ENCODE measurements at regions not wholly inside any gene's neighbourhood (a gene's known extent, or its start where the extent isn't known, plus 50 kb on each side); places are given as distances from the start of the nearest gene placed in this dataset.

DNA sequence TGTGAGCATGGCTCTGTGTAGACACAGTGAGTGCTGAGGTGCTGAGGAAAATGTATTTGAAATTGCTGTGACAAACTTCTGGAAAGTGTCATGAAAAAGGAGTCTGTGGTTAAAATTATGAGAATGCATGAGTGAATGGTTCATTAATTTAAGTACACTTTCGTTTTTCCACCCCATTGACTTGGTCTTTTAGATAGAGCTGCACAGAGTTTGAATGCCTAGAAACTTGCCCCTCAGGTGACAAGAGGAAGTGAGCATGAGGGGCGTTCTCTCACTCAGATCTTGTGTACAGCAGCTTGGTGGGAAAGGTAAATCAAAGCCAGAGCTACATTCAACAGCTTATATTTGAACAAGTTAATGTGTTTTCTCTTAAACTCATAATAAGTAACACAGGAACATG is 296.8 kb downstream of the WDR72 start:
- Histone ChIP-seq H3K4me1 (ENCODE audit: insufficient read depth, low read length) (no peaks in the 10 kb centered on the region), H4K20me1 (ENCODE audit: insufficient read depth, low read length) (no peaks in the 10 kb centered on the region), H3K79me2 (ENCODE audit: insufficient read depth, low read length) (no peaks in the 10 kb centered on the region), H3K9me3 (ENCODE audit: insufficient read depth, low read length, severe bottlenecking) (no peaks in the 10 kb centered on the region), H3K27ac (ENCODE audit: low read length) (no peak overlapping the region), H3K27me3 (ENCODE audit: insufficient read depth, low read length, poor library complexity) (no peaks in the 10 kb centered on the region), H3K36me3 (ENCODE audit: insufficient read depth, low read length) (no peaks in the 10 kb centered on the region), H2AFZ (ENCODE audit: low read depth, low read length) (no peak overlapping the region), H3K9ac (ENCODE audit: low read depth, low read length) (no peak overlapping the region), H3K4me2 (ENCODE audit: insufficient read depth, low read length) (no peak overlapping the region), H3K4me3 (ENCODE audit: low read depth in 1 of 2, low read length in 2 of 2) (no peak overlapping the region)
- no peak for ATAC-seq (ENCODE audit: insufficient read depth, low read depth)
- no peak for TF ChIP-seq EZH2 (IDR thresholded peaks at IDR 0.05; ENCODE audit: borderline replicate concordance, low read depth, low read length, severe bottlenecking)
- no peak for TF ChIP-seq CTCF (IDR thresholded peaks at IDR 0.05; ENCODE audit: borderline replicate concordance, extremely low read depth, low read length, poor library complexity, severe bottlenecking)
- no peak for DNase-seq

DNA sequence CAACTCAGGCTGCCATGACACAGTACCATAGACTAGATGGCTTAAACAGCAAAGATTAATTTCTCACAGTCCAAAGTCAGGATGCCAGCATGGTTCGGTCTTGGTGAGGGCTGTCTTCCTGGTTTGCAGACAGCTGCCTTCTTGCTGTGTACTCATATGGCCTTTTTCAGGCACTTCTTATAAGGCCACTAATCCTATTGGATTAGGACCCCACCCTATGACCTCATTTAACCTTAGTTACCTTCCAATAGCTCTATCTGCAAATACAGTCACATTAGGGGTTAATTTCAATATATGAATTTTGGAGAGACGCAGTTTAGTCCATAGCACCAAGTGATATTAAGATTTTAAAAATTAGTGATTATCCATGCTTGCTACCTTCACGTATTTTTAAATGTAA is 297.8 kb downstream of the WDR72 start:
- no peaks in the 10 kb centered on the region for H3K79me2 ChIP-seq (ENCODE audit: insufficient read depth, low read length)
- H3K9ac ChIP-seq (ENCODE audit: low read depth, low read length), result no peak overlapping the region
- H3K4me3 ChIP-seq (ENCODE audit: low read depth in 1 of 2, low read length in 2 of 2), result no peak overlapping the region
- H3K4me1 ChIP-seq (ENCODE audit: insufficient read depth, low read length), result no peaks in the 10 kb centered on the region
- ATAC-seq (ENCODE audit: insufficient read depth, low read depth) (no peak), DNase-seq (no peak)
- no peaks in the 10 kb centered on the region for H4K20me1 ChIP-seq (ENCODE audit: insufficient read depth, low read length)
- no peak overlapping the region for H3K4me2 ChIP-seq (ENCODE audit: insufficient read depth, low read length)
- H3K9me3 ChIP-seq (ENCODE audit: insufficient read depth, low read length, severe bottlenecking), result no peaks in the 10 kb centered on the region
- no peaks in the 10 kb centered on the region for H3K27me3 ChIP-seq (ENCODE audit: insufficient read depth, low read length, poor library complexity)
- H2AFZ ChIP-seq (ENCODE audit: low read depth, low read length), result no peak overlapping the region
- no peak for TF ChIP-seq EZH2 (IDR thresholded peaks at IDR 0.05; ENCODE audit: borderline replicate concordance, low read depth, low read length, severe bottlenecking)
- no peak for TF ChIP-seq CTCF (IDR thresholded peaks at IDR 0.05; ENCODE audit: borderline replicate concordance, extremely low read depth, low read length, poor library complexity, severe bottlenecking)
- no peaks in the 10 kb centered on the region for H3K36me3 ChIP-seq (ENCODE audit: insufficient read depth, low read length)
- no peak overlapping the region for H3K27ac ChIP-seq (ENCODE audit: low read length)

- DNase-seq (no peak), ATAC-seq (ENCODE audit: insufficient read depth, low read depth) (no peak)
- no peaks in the 10 kb centered on the region for H3K9me3 ChIP-seq (ENCODE audit: insufficient read depth, low read length, severe bottlenecking)
- no peaks in the 10 kb centered on the region for H3K36me3 ChIP-seq (ENCODE audit: insufficient read depth, low read length)
- no peaks in the 10 kb centered on the region for H3K79me2 ChIP-seq (ENCODE audit: insufficient read depth, low read length)
- TF ChIP-seq CTCF (IDR thresholded peaks at IDR 0.05; ENCODE audit: borderline replicate concordance, extremely low read depth, low read length, poor library complexity, severe bottlenecking), result no peak
- TF ChIP-seq EZH2 (IDR thresholded peaks at IDR 0.05; ENCODE audit: borderline replicate concordance, low read depth, low read length, severe bottlenecking), result no peak
- H3K27ac ChIP-seq (ENCODE audit: low read length), result no peak overlapping the region
- H3K9ac ChIP-seq (ENCODE audit: low read depth, low read length), result no peak overlapping the region
- H3K4me1 ChIP-seq (ENCODE audit: insufficient read depth, low read length), result no peaks in the 10 kb centered on the region
- H4K20me1 ChIP-seq (ENCODE audit: insufficient read depth, low read length), result no peaks in the 10 kb centered on the region
- H3K4me2 ChIP-seq (ENCODE audit: insufficient read depth, low read length), result no peak overlapping the region
- no peaks in the 10 kb centered on the region for H3K27me3 ChIP-seq (ENCODE audit: insufficient read depth, low read length, poor library complexity)
- no peak overlapping the region for H2AFZ ChIP-seq (ENCODE audit: low read depth, low read length)
- H3K4me3 ChIP-seq (ENCODE audit: low read depth in 1 of 2, low read length in 2 of 2), result no peak overlapping the region
Observed at GRCh38 chr15:53458736-53459135, 300.7 kb downstream of the WDR72 start.

GRCh38 chr15:53457479-53457878 is 302.0 kb downstream of the WDR72 start:
- TF ChIP-seq EZH2 (IDR thresholded peaks at IDR 0.05; ENCODE audit: borderline replicate concordance, low read depth, low read length, severe bottlenecking) (no peak), CTCF (IDR thresholded peaks at IDR 0.05; ENCODE audit: borderline replicate concordance, extremely low read depth, low read length, poor library complexity, severe bottlenecking) (no peak)
- H3K4me2 ChIP-seq (ENCODE audit: insufficient read depth, low read length), result no peak overlapping the region
- no peaks in the 10 kb centered on the region for H3K79me2 ChIP-seq (ENCODE audit: insufficient read depth, low read length)
- H3K4me3 ChIP-seq (ENCODE audit: low read depth in 1 of 2, low read length in 2 of 2), result no peak overlapping the region
- H3K9ac ChIP-seq (ENCODE audit: low read depth, low read length), result no peak overlapping the region
- DNase-seq (no peak), ATAC-seq (ENCODE audit: insufficient read depth, low read depth) (no peak)
- H3K27ac ChIP-seq (ENCODE audit: low read length), result no peak overlapping the region
- no peak overlapping the region for H2AFZ ChIP-seq (ENCODE audit: low read depth, low read length)
- H3K36me3 ChIP-seq (ENCODE audit: insufficient read depth, low read length), result no peaks in the 10 kb centered on the region
- H3K4me1 ChIP-seq (ENCODE audit: insufficient read depth, low read length), result no peaks in the 10 kb centered on the region
- no peaks in the 10 kb centered on the region for H3K27me3 ChIP-seq (ENCODE audit: insufficient read depth, low read length, poor library complexity)
- H3K9me3 ChIP-seq (ENCODE audit: insufficient read depth, low read length, severe bottlenecking), result no peaks in the 10 kb centered on the region
- no peaks in the 10 kb centered on the region for H4K20me1 ChIP-seq (ENCODE audit: insufficient read depth, low read length)
